ENCODE measurements at regions not wholly inside any gene's neighbourhood (a gene's known extent, or its start where the extent isn't known, plus 50 kb on each side); places are given as distances from the start of the nearest gene placed in this dataset.
"Not testable (repeated sequence)": the region's sequence is repeated elsewhere in the genome, so short reads cannot be mapped to it uniquely, and the experiment has no call there.

DNA sequence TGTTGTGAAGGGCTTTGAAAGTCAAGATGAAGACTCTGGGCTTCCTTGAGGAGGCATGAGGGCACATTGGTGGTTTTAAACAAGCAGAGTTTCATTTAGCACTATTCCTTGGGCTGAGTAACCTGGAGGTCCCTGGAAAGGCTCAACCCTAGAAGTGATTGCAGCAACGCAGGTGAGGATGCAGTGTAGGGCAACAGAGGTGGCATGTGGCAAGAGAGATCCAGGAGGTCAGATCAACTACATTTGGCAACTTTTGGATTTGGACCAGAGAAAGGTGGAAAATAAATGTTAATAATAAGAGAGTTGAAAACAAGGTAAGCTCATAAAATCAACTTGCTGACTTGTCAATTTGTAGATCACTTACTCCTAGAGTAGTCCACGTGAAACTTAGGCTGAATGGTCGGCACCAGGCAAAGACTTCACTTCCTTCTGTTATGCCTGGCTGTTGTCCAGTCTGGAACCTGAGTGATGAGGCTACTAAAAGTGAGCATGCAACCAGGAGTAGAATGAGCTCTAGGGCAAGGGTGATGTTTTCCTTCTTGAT, 414.6 kb upstream of the ZMIZ1 start:
- no peak for DNase-seq (ENCODE audit: extremely low read depth in 1 of 2, low read depth in 1 of 2)

DNA sequence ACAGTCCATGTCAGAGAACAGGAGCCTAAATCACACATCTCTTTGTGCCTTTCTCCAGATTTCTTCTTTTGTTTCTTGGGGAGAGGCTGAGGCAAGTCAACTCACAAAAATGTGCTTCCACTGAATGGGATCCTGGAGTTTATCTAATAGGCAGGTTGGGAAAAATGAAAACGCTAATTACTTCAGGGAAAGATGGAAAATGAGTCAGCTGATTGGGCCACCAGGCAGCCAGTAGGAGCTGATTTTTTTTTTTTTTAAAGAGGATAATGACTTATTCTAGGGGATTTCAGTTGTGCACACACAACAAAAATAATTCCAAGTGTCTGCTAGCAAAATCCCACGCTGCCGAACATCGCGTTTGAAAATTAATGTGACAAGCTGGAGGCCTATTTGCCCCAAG, 412.8 kb upstream of the ZMIZ1 start:
- DNase-seq (ENCODE audit: extremely low read depth in 1 of 2, low read depth in 1 of 2): no peak

DNA sequence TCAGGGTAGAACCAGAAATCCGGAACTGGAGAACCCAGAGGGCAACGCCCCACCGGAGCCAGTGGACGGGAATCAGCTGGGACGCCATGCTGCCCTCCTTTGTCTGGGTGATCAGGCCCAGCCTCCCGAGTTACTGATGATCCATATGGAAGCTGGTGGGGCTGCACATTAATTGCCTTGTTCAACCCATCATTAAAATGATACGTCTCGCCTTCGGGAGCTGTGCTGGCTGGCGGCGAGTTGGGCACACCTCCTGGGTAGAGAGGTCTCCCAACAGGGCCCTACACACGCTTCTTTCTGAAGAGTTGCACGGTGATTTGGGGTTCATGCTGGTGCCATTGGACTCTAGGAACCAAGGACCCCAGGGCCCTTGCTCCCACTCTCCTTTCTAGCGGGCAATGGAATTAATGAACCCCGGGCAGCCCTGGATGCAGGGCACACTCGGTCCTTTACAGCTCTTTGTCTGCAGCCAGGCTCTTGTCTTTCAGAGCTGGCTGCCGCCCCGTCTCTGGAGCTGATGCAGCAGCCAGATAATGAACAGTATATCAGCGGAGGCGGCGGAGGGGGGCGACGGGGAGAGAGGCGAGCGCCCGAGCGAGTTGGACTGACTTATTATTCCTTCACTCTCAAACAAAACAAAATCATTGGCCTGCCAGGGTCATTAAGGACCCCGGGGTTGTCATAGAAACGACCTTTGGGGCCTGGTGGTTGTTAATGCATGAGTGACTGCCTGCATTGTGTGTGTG, 412.2 kb upstream of the ZMIZ1 start:
- DNase-seq (ENCODE audit: extremely low read depth in 1 of 2, low read depth in 1 of 2): no peak

DNA sequence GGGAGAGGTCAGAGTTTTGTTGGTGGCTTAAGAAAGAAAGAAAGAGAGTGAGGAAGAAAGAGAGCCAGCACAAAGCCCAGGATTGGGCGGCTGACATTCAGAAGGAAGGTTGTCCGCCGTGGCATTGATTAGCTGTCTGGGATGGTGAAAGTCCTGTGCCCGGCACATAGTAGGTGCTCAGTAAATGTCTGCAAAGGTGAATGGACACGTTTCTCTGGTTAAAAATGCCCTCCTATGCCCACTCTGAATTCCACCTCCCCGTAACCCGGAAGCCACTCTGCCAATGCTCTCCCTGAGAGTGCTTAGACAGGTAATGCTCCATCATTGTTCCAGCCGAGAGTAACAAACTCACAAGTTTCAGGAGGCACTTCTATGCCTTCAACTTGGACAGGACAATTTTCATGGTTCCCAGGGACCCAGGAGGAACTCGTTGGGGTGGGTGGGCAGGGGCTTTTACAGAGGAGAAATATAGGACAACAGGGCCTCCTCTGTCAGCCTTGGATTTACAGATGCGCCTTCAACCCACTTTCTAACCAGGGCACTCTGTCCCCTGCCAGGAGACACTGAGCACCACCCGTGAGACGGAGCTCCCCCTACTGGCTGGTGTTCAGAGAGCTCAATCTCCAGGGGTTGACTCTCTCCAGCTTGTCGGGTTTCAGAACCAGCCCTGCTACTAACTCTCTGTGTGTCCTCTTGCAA, 411.5 kb upstream of the ZMIZ1 start:
- DNase-seq (ENCODE audit: extremely low read depth in 1 of 2, low read depth in 1 of 2): peak; percentile 13 to 46

DNA sequence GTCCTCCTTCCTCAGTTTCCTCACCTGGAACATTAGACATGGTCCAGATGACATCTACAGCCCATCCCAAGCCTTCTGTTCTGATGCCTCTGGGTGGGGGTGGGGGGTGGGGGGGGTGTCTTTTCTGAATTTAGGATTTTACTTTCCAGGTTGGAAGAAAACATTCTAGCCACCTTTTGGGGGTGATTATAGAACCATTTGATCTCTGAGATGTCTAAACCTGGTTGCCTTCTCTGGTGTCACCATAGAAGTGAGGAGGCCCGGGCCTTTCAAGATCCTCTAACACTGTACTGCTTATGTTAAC, 411.0 kb upstream of the ZMIZ1 start:
- DNase-seq (ENCODE audit: extremely low read depth in 1 of 2, low read depth in 1 of 2): no peak

DNA sequence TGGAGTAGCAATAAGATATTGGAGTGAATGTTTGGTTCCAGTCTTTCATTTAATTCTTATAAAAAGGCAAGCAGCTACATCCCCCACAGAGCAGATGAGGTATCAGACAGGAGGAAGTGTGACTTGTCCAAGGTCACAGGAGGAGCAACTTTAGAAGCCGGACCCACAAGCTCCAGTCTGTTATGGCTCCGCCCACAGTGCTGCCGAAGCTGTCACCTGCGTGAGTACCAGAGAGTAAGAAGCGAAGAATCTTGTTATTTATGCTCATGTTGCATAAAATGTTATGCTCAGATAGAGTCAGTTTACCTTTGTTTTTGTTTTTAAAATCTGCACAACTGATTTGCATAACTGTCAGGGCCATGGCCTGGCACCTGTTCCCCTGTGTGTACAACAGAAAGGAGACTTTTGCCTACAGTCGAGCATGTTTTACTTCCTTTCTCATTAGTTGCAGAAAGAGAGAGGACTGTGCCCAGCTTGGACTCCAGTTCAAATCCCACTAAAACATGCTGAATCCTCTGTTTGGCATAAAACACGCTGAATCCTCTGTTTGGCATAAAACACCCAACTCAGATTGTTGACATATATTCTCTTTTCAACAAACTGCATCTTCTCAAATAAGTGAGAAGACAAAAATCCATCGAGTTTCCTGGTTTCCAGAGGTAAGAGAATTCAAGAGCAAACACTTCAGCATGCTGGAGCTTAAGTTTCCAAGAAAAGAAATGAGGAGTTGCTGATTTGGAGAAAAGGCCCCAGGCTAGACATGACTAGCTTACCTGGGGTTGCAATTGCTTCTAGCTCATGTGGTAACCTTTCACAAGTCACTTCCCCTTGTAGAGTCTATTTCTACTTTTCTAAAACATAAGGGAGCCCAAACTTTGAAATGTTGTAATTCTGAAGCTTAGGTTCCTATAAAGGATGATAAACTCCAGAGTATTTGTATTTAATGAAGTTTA, 409.8 kb upstream of the ZMIZ1 start:
- no peak for DNase-seq (ENCODE audit: extremely low read depth in 1 of 2, low read depth in 1 of 2)

DNA sequence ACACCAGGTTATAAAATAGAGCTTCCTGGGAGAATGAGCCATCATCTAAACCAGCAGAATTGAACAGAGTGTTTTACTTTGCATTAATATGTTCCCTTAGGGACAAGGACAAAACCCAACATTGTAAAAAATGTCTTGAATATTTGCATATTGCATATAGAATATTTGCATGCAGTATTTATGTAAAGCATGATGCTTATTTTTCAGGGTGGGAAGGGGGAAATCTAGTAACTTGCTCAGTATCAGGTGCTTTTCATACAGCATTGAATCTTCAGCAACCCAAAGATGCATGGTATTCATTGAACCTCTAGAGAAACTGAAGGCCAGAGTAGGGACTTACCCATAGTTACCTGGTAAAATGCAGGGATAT, 409.2 kb upstream of the ZMIZ1 start:
- no peak for DNase-seq (ENCODE audit: extremely low read depth in 1 of 2, low read depth in 1 of 2)

DNA sequence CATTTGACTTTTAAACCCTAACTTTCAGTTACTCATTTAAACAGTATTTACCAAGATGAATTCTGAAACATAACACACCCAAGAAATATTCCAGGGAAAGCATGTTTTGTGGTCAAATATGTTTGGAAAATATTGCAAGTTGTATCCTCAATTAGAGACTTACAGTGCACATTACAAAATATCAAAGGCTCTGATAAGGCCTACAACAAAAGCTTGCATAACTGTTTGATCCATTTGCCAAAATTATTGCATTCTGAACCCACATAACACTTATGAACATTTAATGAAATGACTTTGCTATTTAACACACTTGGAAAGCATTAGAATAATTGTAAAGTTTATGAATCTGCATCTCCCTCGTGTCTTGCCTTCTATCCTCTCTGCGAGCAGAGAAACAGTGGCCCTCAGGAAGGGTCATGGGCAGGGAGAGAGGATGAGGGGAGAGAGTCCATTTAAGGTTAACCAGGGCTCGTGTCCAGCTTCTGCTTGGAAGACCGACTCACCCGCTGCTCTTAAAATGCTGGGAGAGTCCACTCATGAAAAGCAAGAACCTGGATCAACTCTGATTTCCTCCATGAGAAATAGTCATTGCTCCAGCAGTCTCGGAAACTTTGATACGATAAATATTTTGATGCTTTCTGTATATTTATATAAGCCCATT, 408.2 kb upstream of the ZMIZ1 start:
- no peak for DNase-seq (ENCODE audit: extremely low read depth in 1 of 2, low read depth in 1 of 2)

DNA sequence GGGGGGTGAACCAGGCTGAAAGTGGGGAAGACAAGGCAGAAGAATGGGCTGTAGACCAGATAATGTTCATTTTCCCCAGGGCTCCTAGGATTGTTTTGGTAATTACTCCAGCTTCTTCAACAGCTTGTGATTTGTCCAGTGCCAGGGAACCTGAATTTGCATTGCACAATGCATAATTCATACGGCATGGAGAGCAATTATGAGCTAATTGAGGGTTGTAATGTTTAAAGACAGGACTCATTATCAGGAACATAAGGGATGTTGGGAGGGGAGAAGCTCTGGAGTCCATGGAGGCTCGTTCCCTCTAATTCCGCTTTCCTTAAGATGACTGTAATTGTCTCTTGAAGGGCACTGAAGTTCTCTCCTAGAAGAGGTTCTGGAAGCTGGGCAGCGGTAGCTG, 405.0 kb upstream of the ZMIZ1 start:
- no peak for DNase-seq (ENCODE audit: extremely low read depth in 1 of 2, low read depth in 1 of 2)

DNA sequence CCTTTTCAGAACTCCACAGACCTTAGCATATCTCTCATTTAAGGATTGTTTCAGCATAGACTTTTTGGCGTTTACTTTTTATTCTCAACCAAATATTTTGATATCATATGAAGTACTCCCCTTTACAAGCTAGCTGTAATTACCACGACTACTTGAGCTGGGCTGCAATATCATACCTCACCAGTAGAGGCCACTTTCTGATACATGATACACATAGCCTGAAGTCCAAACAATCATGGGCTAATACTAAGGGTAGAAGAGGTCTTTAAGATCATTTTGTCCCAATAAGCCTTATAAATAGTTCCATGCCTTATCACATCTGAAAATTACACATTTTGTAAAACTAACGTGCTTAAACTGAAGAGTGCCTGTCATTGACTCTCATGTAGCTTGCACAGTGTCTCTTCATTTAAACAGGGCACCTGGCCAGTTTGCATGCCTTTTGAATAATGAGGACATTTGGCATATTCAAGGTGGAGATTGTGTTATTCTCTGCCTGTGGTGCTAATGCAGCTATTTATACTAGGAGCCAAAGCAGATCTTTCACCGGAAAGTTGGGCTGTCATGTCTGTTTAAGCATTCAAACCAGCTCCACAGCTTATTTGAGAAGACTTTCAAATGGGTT, 403.7 kb upstream of the ZMIZ1 start:
- no peak for DNase-seq (ENCODE audit: extremely low read depth in 1 of 2, low read depth in 1 of 2)

DNA sequence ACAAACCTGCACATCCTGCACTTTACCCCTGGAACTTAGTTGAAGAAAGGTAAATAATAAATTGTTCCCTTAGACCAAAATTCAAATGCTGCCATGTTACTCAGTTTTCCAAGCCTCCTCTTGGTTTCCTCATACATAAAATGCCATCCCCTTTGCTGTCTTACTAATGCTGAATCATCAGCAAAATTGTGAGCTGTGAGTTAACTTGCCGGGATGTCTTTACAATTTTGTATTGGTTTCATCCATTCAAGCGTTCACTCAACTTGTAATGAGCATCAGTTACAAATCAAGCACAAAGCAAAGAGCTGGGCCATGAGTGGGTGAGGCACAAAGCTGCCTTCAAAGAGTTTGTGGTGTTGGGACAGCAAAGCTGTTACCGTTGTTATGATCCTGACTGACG, 395.8 kb upstream of the ZMIZ1 start:
- DNase-seq (ENCODE audit: extremely low read depth in 1 of 2, low read depth in 1 of 2): no peak

DNA sequence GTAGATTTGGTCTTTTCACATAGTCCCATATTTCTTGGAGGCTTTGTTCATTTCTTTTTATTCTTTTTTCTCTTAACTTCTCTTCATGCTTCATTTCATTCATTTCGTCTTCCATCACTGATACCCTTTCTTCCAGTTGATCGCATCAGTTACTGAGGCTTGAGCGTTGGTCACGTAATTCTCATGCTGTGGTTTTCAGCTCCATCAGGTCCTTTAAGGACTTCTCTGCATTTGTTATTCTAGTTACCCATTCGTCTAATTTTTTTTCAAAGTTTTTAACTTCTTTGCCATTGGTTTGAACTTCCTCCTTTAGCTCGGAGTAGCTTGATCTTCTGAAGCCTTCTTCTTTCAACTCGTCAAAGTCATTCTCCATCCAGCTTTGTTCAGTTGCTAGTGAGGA, 387.6 kb upstream of the ZMIZ1 start:
- DNase-seq (ENCODE audit: extremely low read depth in 1 of 2, low read depth in 1 of 2): not testable (repeated sequence)

DNA sequence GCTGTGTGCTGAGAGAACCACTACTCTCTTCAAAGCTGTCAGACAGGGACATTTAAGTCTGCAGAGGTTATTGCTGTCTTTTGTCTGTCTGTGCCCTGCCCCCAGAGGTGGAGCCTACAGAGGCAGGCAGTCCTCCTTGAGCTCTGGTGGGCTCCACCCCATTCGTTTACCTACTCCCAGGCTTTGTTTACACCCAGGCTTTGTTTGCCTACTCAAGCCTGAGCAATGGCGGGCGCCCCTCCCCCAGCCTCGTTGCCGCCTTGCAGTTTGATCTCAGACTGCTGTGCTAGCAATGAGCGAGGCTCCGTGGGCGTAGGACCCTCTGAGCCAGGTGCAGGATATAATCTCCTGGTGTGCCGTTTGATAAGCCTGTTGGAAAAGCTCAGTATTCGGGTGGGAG, 386.8 kb upstream of the ZMIZ1 start:
- DNase-seq (ENCODE audit: extremely low read depth in 1 of 2, low read depth in 1 of 2): not testable (repeated sequence)

DNA sequence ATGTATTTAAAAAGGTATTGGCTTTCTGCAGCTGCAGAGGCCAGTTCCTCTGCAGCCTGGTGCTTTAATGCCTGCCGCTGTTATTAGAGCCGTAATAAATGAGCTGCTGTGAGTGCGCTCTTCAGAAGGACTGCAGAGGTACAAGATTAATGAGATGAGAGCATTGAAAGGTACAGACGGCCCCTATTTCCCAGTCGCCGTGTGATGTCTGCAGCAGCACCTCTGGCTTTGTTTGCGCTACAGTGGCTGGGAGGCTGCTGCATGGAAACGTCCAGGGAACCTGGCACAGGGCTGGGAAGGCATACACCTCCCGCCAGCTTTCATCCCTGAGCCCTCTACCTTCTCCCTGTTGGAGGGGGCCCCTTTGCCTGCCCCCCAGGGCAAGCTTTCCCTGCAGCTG, 383.8 kb upstream of the ZMIZ1 start:
- no peak for DNase-seq (ENCODE audit: extremely low read depth in 1 of 2, low read depth in 1 of 2)

DNA sequence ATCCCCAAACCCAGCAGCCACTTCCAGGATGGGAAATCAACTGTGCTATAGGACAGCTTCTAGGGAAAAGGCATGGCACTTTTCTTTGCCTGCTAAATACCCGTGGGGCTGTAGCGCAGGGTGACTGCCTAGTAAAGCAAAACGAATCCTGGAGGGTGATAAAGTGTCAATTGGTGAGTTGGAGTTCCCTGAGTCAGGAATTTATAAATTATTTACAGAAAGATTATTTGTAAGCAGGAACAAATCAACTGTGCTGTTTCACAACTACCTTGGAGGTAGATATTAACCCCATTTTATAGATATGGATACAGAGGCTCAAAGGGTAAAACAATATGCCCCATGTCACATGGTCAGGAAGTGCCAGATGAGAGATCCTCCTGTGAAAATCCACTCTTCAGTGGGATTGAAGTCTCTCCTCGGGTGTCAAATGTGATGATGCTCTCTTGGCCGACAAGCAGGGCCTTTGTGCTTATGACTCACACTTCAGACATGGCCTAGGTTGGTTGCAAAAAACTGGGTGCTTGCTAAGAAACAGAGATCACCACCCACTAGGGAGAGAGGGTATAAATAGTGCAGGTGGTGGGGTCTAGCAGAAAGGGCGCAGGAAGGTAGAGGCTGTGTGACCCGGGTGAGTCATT, 383.2 kb upstream of the ZMIZ1 start:
- DNase-seq (ENCODE audit: extremely low read depth in 1 of 2, low read depth in 1 of 2): no peak

DNA sequence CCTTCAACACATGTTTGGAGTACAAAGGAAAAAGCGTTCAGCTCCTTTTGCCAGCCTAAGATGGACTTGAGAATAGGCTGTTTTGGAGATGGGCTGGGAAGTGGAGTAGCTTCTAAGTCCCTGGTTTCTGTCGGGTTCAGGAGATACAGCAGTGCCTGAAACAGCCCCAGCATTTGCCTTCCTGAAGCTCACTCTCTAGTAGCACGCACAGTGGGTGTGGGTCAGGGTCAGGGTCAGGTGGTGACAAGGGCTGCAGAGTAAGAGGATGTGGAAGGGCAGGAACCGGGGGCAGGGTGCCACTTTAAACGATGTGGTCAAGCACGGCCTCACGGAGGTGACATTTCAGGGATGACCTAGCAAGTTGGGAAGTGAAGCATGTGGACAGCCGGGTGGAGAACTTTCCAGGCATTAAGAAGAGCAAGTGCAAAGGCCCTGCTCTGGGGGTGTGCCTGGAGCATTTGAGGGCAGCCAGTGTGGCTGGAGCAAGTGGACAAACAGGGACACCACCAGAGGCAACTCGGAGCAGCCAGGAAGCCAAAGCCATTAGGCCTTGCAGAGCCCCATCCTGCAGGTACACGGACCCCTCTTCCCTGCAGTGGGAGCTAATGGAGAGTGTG, 382.2 kb upstream of the ZMIZ1 start:
- no peak for DNase-seq (ENCODE audit: extremely low read depth in 1 of 2, low read depth in 1 of 2)

DNA sequence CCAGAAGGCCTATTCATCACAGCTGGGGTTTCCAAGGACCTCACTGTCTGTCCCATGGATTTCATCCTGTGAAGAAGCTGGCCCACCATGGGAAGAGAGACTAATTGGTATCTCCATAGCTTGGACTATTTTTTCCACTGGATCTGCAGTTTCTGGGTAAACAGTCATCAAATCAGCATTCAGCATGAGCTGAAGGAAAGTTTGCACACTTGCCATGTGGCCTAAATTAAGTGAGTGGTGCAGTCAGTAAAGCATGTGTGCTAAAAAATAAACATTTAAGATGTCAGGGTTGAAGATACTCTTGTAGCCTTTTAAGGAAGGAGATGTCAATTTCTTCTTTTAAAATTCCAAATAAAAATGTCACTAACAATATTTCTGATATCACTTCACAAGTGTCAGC, 381.1 kb upstream of the ZMIZ1 start:
- no peak for DNase-seq (ENCODE audit: extremely low read depth in 1 of 2, low read depth in 1 of 2)

DNA sequence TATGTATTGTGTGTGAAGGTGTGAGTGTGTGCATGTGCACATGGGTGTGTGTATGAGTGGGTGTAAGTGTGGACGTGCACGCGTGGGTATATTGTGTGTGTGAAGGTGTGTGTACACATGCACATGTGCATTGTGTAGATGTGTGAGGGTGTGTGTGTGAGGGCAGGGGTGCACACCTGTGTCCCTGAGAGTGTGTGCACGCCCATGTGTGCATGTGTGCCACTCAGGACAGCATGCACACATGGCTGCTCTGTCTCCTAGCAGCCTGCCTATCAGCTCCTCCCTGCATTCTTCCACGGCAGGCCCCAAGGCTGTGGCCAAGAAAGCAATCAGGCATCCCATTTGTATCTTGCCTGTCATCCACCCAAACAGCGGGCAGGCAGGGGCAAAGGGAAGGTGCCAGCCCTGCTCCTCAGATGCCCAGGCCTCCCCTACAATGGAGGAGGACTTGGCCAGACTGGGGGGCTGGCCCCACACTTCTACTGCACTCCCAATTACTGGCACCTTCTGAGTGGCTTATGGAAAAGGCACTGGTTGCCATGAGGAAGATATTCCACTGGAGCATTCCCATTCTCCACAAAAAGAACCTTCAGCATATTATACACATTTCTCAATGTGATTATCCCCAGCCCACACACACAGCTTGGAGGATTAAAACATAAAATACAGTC, 380.4 kb upstream of the ZMIZ1 start:
- no peak for DNase-seq (ENCODE audit: extremely low read depth in 1 of 2, low read depth in 1 of 2)
